Aorta (tissue), 5 donors: ENCODE measurements at regions not wholly inside any gene's neighbourhood (a gene's known extent, or its start where the extent isn't known, plus 50 kb on each side); places are given as distances from the start of the nearest gene placed in this dataset.
"Not testable (repeated sequence)": the region's sequence is repeated elsewhere in the genome, so short reads cannot be mapped to it uniquely, and the experiment has no call there.

ENCODE experiments used
- ATAC-seq: fragments of 200-7000 bp; cut with Tn5 transposase; one replicate; pipeline ENCODE4 v1.9.1; 2022; ENCODE audit warnings: moderate library complexity; ENCODE audit not compliant: low FRiP score
- DNase-seq, 2 donors: peaks; one replicate each; pipeline ENCODE4 v3.0.0-alpha.2; 2020
- H3K27ac ChIP-seq, 2 donors: one replicate each; pipeline ENCODE4 v1.5.1; 2013; ENCODE audit warnings: low read length in 2 of 2, mild to moderate bottlenecking in 2 of 2, moderate library complexity in 2 of 2, control low read depth in 1 of 2, inconsistent platforms in 1 of 2, low read depth in 1 of 2
- H3K27me3 ChIP-seq, 2 donors: one replicate each; pipeline ENCODE4 v1.6.1; 2013; ENCODE audit warnings: control low read depth in 1 of 2, low read length in 1 of 2, mild to moderate bottlenecking in 1 of 2, moderate library complexity in 1 of 2; ENCODE audit not compliant: insufficient read depth in 2 of 2, control insufficient read depth in 1 of 2
- H3K36me3 ChIP-seq, 2 donors: one replicate each; pipeline ENCODE4 v1.6.1; 2013; ENCODE audit warnings: control low read depth in 1 of 2, low read length in 1 of 2, mild to moderate bottlenecking in 1 of 2; ENCODE audit not compliant: insufficient read depth in 2 of 2, control insufficient read depth in 1 of 2
- H3K4me1 ChIP-seq, 2 donors: one replicate each; pipeline ENCODE4 v1.6.1; 2013; ENCODE audit warnings: low read length in 2 of 2, control low read depth in 1 of 2, mild to moderate bottlenecking in 1 of 2, moderate library complexity in 1 of 2; ENCODE audit not compliant: insufficient read depth in 2 of 2, control insufficient read depth in 1 of 2
- H3K4me3 ChIP-seq, 2 donors: one replicate each; pipeline ENCODE4 v1.5.1; 2013; ENCODE audit warnings: low read length in 2 of 2, control low read depth in 1 of 2, mild to moderate bottlenecking in 1 of 2
- H3K9me3 ChIP-seq: one replicate; pipeline ENCODE4 v1.6.1; 2013; ENCODE audit warnings: mild to moderate bottlenecking, low read length; ENCODE audit not compliant: control insufficient read depth
- WGBS, 2 donors: extraction: QIAGEN DNeasy Blood & Tissue Kit; methylation state at CpG; one replicate each; pipeline ENCODE4 v1.1.7; 2013; 5-methylcytosine and 5-hydroxymethylcytosine counted together
- intact Hi-C, 2 donors: fragments of 100-400 bp; cut with DNase I; formaldehyde crosslinking; loops; one replicate each; pipeline versions ENCODE4 v1.14.2 to v1.15.0; 2022
- donor health status: healthy with polysubstance abuse.
- donor health status: Bipolar disorder and iron deficiency.
- donor health status: DM: no; HTN: no; CAD: no.
- donor health status: DM: no; HTN: no; CAD: no.
- donor health status: DM: yes; HTN: yes; CAD: no.

GRCh38 chr16:13631916-13632315 is 288.0 kb upstream of the ERCC4 start:
- Histone ChIP-seq H3K4me1 (no peaks in the 10 kb centered on the region), H3K9me3 (peaks cover 3% of the 10 kb centered on the region), H3K4me3 (no peak overlapping the region), H3K36me3 (no peaks in the 10 kb centered on the region), H3K27ac (no peak overlapping the region), H3K27me3 (peaks cover 0 to 1% of the 10 kb centered on the region in 2 donors)
- intact Hi-C loops: loop anchor here in 1 of 2 donors (10.0 kb wide), 1 partner anchor 163 kb away; no protein-coding TSS in a partner anchor
- ATAC-seq (no peak), DNase-seq (no peak)
- WGBS, 2 donors: 55 to 60% methylated on average over 4 of the region's 4 CpGs

GRCh38 chr16:13632504-13632903 is 287.4 kb upstream of the ERCC4 start:
- H3K27ac ChIP-seq, H3K4me3 ChIP-seq, H3K27me3 ChIP-seq, DNase-seq, H3K4me1 ChIP-seq, ATAC-seq, H3K9me3 ChIP-seq, H3K36me3 ChIP-seq: not testable (repeated sequence)
- intact Hi-C loops: loop anchor here in 1 of 2 donors (10.0 kb wide), 1 partner anchor 162 kb away; no protein-coding TSS in a partner anchor
- 76 to 78% methylated on average over 6 of the region's 6 CpGs for WGBS, 2 donors

GRCh38 chr16:13633391-13633861 is 286.5 kb upstream of the ERCC4 start:
- no peak overlapping the region for H3K27ac ChIP-seq
- no peak for DNase-seq
- no peak for ATAC-seq
- no peaks in the 10 kb centered on the region for H3K4me1 ChIP-seq
- intact Hi-C loops: loop anchor here in 1 of 2 donors (10.0 kb wide), 1 partner anchor 161 kb away; no protein-coding TSS in a partner anchor
- WGBS, 2 donors: 87 to 89% methylated on average over 5 of the region's 5 CpGs
- no peaks in the 10 kb centered on the region for H3K36me3 ChIP-seq
- peaks cover 0 to 1% of the 10 kb centered on the region in 2 donors for H3K27me3 ChIP-seq
- H3K4me3 ChIP-seq: no peak overlapping the region
- H3K9me3 ChIP-seq: peaks cover 4% of the 10 kb centered on the region

- DNase-seq (no peak), ATAC-seq (no peak)
- intact Hi-C loops: loop anchor here in 1 of 2 donors (10.0 kb wide), 1 partner anchor 161 kb away; no protein-coding TSS in a partner anchor
- no peaks in the 10 kb centered on the region for H3K4me1 ChIP-seq
- H3K36me3 ChIP-seq: no peaks in the 10 kb centered on the region
- H3K27ac ChIP-seq: no peak overlapping the region
- H3K4me3 ChIP-seq: no peak overlapping the region
- peaks cover 0 to 1% of the 10 kb centered on the region in 2 donors for H3K27me3 ChIP-seq
- peaks cover 4% of the 10 kb centered on the region for H3K9me3 ChIP-seq
- 95 to 99% methylated on average over 1 of the region's 1 CpG for whole genome bisulfite sequencing, 2 donors
Observed at GRCh38 chr16:13634253-13634652, 285.7 kb upstream of the ERCC4 start.

GRCh38 chr16:13634959-13635358 is 285.0 kb upstream of the ERCC4 start:
- H3K4me1 ChIP-seq: no peaks in the 10 kb centered on the region
- H3K4me3 ChIP-seq: no peak overlapping the region
- intact Hi-C loops: loop anchor here in 1 of 2 donors (10.0 kb wide), 1 partner anchor 160 kb away; no protein-coding TSS in a partner anchor
- DNase-seq (no peak), ATAC-seq (no peak)
- 95% methylated on average over 6 of the region's 6 CpGs for WGBS, 2 donors
- no peaks in the 10 kb centered on the region for H3K36me3 ChIP-seq
- H3K9me3 ChIP-seq: peaks cover 4% of the 10 kb centered on the region
- H3K27me3 ChIP-seq: peaks cover 0 to 1% of the 10 kb centered on the region in 2 donors
- H3K27ac ChIP-seq: no peak overlapping the region

GRCh38 chr16:13638218-13638617 is 281.7 kb upstream of the ERCC4 start:
- no peak for ATAC-seq
- 92 to 94% methylated on average over 2 of the region's 2 CpGs for WGBS, 2 donors

GRCh38 chr16:13643412-13643811 is 276.5 kb upstream of the ERCC4 start:
- WGBS, 2 donors: 84 to 90% methylated on average over 3 of the region's 3 CpGs
- no peak for DNase-seq
- H3K4me3 ChIP-seq: no peak overlapping the region
- no peak for ATAC-seq
- peaks cover under 1% of the 10 kb centered on the region for H3K9me3 ChIP-seq
- intact Hi-C loops: no loop called here
- H3K4me1 ChIP-seq: no peaks in the 10 kb centered on the region
- H3K27me3 ChIP-seq: no peaks in the 10 kb centered on the region
- H3K27ac ChIP-seq: no peak overlapping the region
- H3K36me3 ChIP-seq: no peaks in the 10 kb centered on the region

More at GRCh38 chr16:13638218-13638617, 281.7 kb upstream of the ERCC4 start:
- Histone ChIP-seq H3K4me3 (no peak overlapping the region), H3K36me3 (no peaks in the 10 kb centered on the region), H3K27me3 (peaks cover 0 to 1% of the 10 kb centered on the region in 2 donors), H3K27ac (no peak overlapping the region), H3K9me3 (peaks cover 2% of the 10 kb centered on the region), H3K4me1 (no peaks in the 10 kb centered on the region)
- DNase-seq: no peak
- intact Hi-C loops: loop anchor here in 1 of 2 donors (10.0 kb wide), 1 partner anchor 157 kb away; no protein-coding TSS in a partner anchor

GRCh38 chr16:13645601-13646245 is 274.2 kb upstream of the ERCC4 start:
- no peak for ATAC-seq
- WGBS, 2 donors: 2 to 3% methylated on average over 6 of the region's 6 CpGs
- Histone ChIP-seq H3K36me3 (no peaks in the 10 kb centered on the region), H3K4me3 (no peak overlapping the region), H3K4me1 (no peaks in the 10 kb centered on the region), H3K27me3 (no peaks in the 10 kb centered on the region), H3K9me3 (no peaks in the 10 kb centered on the region), H3K27ac (no peak overlapping the region)
- intact Hi-C loops: no loop called here
- DNase-seq: no peak

- Histone ChIP-seq H3K36me3 (no peaks in the 10 kb centered on the region), H3K27me3 (peaks cover 0 to 1% of the 10 kb centered on the region in 2 donors), H3K4me1 (no peaks in the 10 kb centered on the region), H3K4me3 (no peak overlapping the region), H3K27ac (no peak overlapping the region), H3K9me3 (no peaks in the 10 kb centered on the region)
- intact Hi-C loops: no loop called here
- ATAC-seq (no peak), DNase-seq (no peak)
- WGBS, 2 donors: 90 to 92% methylated on average over 8 of the region's 8 CpGs
Observed at GRCh38 chr16:13660807-13661206, 259.1 kb upstream of the ERCC4 start.
